ENCODE measurements at regions not wholly inside any gene's neighbourhood (a gene's known extent, or its start where the extent isn't known, plus 50 kb on each side); places are given as distances from the start of the nearest gene placed in this dataset.

DNA sequence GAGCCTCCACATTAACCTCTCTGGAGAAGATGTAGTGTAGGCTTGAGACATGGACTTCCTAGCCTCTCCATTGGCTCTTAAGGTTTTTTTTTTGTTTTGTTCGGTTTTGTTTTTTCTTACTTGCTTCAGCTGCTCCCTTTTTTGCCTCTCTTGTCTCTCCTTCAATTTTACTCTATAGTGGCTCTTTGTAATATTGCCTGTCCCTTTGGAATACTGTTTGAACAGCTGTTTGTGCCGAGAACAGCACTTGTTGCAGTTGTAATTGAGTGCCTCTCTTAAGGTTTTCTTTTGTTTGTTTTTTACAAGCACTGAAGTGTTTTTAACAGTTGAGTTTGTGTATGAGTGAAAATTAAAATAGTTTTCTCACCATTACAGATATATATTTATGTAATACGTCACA lies 567.7 kb downstream of the LRFN5 start:
- H2BK20ac ChIP-seq (ENCODE audit: low read depth, low read length), result no peak overlapping the region
- POLR2A ChIA-PET (ENCODE audit: unreplicated experiment), result no interaction called here

More for the DNA sequence above, 567.7 kb downstream of the LRFN5 start:
- no peak overlapping the region for H3K4me3 ChIP-seq (ENCODE audit: insufficient read depth, low read depth, low read length)
- H3K56ac ChIP-seq (ENCODE audit: extremely low read depth, insufficient read depth, low read length), result no peak overlapping the region
- no peak for DNase-seq
- H4K8ac ChIP-seq (ENCODE audit: low read depth in 2 of 2, low read length in 2 of 2), result no peak overlapping the region
- TF ChIP-seq BHLHE40 (IDR thresholded peaks at IDR 0.05; ENCODE audit: low read depth, low read length) (no peak), MXI1 (IDR thresholded peaks at IDR 0.05; ENCODE audit: borderline replicate concordance, low read depth, low read length) (no peak), RAD21 (IDR thresholded peaks at IDR 0.05; ENCODE audit: low read length) (no peak), CEBPB (IDR thresholded peaks at IDR 0.05; ENCODE audit: low read depth, low read length) (no peak), RFX5 (IDR thresholded peaks at IDR 0.05; ENCODE audit: low read depth, low read length) (no peak), SMC3 (IDR thresholded peaks at IDR 0.05; ENCODE audit: low read depth, low read length) (no peak), CTCF (conservative IDR thresholded peaks at IDR 0.05; ENCODE audit: low read depth, low read length) (no peak), USF2 (IDR thresholded peaks at IDR 0.05; ENCODE audit: low read depth, low read length) (no peak), MAFK (IDR thresholded peaks at IDR 0.05; ENCODE audit: low read depth, low read length) (no peak), NFE2L2 (IDR thresholded peaks at IDR 0.05; ENCODE audit: low read depth, low read length) (no peak), MAZ (IDR thresholded peaks at IDR 0.05; ENCODE audit: borderline replicate concordance, low read depth, low read length) (no peak), FOS (IDR thresholded peaks at IDR 0.05; ENCODE audit: low read depth, low read length) (no peak), CHD1 (IDR thresholded peaks at IDR 0.05; ENCODE audit: low read depth, low read length) (no peak)
- TF ChIP-seq, protein P1, sequence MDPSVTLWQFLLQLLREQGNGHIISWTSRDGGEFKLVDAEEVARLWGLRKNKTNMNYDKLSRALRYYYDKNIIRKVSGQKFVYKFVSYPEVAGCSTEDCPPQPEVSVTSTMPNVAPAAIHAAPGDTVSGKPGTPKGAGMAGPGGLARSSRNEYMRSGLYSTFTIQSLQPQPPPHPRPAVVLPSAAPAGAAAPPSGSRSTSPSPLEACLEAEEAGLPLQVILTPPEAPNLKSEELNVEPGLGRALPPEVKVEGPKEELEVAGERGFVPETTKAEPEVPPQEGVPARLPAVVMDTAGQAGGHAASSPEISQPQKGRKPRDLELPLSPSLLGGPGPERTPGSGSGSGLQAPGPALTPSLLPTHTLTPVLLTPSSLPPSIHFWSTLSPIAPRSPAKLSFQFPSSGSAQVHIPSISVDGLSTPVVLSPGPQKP (IDR thresholded peaks at IDR 0.05; ENCODE audit: borderline replicate concordance, low read depth, low read length), result no peak
- no peaks in the 10 kb centered on the region for H3K36me3 ChIP-seq (ENCODE audit: control insufficient read depth, insufficient read depth, low read length)
- dilution Hi-C loops (cut with HindIII; ENCODE audit: low sequenced_read_pairs, unreplicated experiment) (no loop called here), in situ Hi-C loops (cut with MboI; ENCODE audit: low sequenced_read_pairs) (no loop called here), intact Hi-C loops (cut with micrococcal nuclease) (no loop called here)
- ATAC-seq (ENCODE audit: low read depth), result no peak
- H3K9me3 ChIP-seq (ENCODE audit: control insufficient read depth, insufficient read depth, low read length), result no peaks in the 10 kb centered on the region
- no peak overlapping the region for H4K5ac ChIP-seq (ENCODE audit: low read depth, low read length)
- no peak overlapping the region for H2AK5ac ChIP-seq (ENCODE audit: low read depth, low read length)
- H4K20me1 ChIP-seq (ENCODE audit: insufficient read depth, low read length), result no peaks in the 10 kb centered on the region
- H3K27me3 ChIP-seq (ENCODE audit: control insufficient read depth, insufficient read depth, low read length), result no peaks in the 10 kb centered on the region
- no peak overlapping the region for H2AK9ac ChIP-seq (replicated peaks; ENCODE audit: low read depth, low read length, poor library complexity)
- no peak overlapping the region for H2BK15ac ChIP-seq (ENCODE audit: low read depth, low read length)
- H2AFZ ChIP-seq (replicated peaks; ENCODE audit: low read length, poor library complexity), result no peak overlapping the region
- no peak overlapping the region for H3K18ac ChIP-seq (ENCODE audit: low read depth, low read length)
- no TSS peak for BruUV-seq (replicated peaks)
- H2BK120ac ChIP-seq (ENCODE audit: low read depth, low read length), result no peak overlapping the region
- no peak overlapping the region for H3K9ac ChIP-seq (ENCODE audit: low read depth, low read length)
- no peak overlapping the region for H3K4me2 ChIP-seq (ENCODE audit: low read depth, low read length)
- no peaks in the 10 kb centered on the region for H3K4me1 ChIP-seq (ENCODE audit: control insufficient read depth, insufficient read depth, low read length)
- H3K14ac ChIP-seq (replicated peaks; ENCODE audit: low read depth, low read length), result no peak overlapping the region
- no peak overlapping the region for H3K4ac ChIP-seq (ENCODE audit: low read depth, low read length)
- H3K9me1 ChIP-seq (ENCODE audit: insufficient read depth, low read length), result no peaks in the 10 kb centered on the region
- no peak overlapping the region for H2BK5ac ChIP-seq (ENCODE audit: low read depth, low read length, poor library complexity, severe bottlenecking)
- H3K23ac ChIP-seq (ENCODE audit: low read depth, low read length), result no peak overlapping the region
- WGBS, 2 experiments (ENCODE audit: extremely low coverage in 2 of 2, insufficient read length in 1 of 2), result no CpG with 5 or more reads among the region's 3 CpGs
- no peak overlapping the region for H3K27ac ChIP-seq (ENCODE audit: insufficient read depth, low read length)
- CTCF ChIA-PET, result no interaction called here
- H4K91ac ChIP-seq (ENCODE audit: insufficient read depth, low read depth, low read length), result no peak overlapping the region
- no peaks in the 10 kb centered on the region for H3K79me1 ChIP-seq (ENCODE audit: low read depth in 1 of 2, low read length in 2 of 2)
